CD4-positive, alpha-beta T cell (primary cell): ENCODE measurements at regions not wholly inside any gene's neighbourhood (a gene's known extent, or its start where the extent isn't known, plus 50 kb on each side); places are given as distances from the start of the nearest gene placed in this dataset.

Source experiments
- ATAC-seq: fragments of 200-7000 bp; cut with Tn5 transposase; one replicate; pipeline ENCODE4 v1.10.0; 2022; ENCODE audit warnings: mild to moderate bottlenecking; ENCODE audit not compliant: poor library complexity
- CTCF ChIA-PET: fragments of 350-600 bp; sonication (Branson Sonifier 250); formaldehyde crosslinking; loops from one replicate; lab custom pipeline; 2021; ENCODE audit warnings: antibody characterized with exemption, inconsistent platforms; lab: Charles Lee
- POLR2A ChIA-PET: fragments of 350-600 bp; sonication (Branson Sonifier 250); formaldehyde crosslinking; loops from one replicate; lab custom pipeline; 2021; ENCODE audit warnings: antibody characterized with exemption, inconsistent platforms; lab: Charles Lee
- DNase-seq, 14 experiments: peaks; one replicate each; pipeline ENCODE4 v3.0.0-alpha.2; 2013 to 2020; ENCODE audit warnings: mixed read lengths in 2 of 14
- H3K27ac ChIP-seq, 2 donors: one replicate each; pipeline versions ENCODE4 v1.5.1 to v1.7.0; 2013; ENCODE audit warnings: low read length in 2 of 2, low read depth in 1 of 2, mild to moderate bottlenecking in 1 of 2
- H3K27me3 ChIP-seq, 2 experiments: 1 replicate in 1 of 2; 2 replicates in 1 of 2; pipeline versions ENCODE4 v1.6.1 to v1.7.0; 2013; ENCODE audit warnings: low read length in 2 of 2, control low read depth in 1 of 2, mild to moderate bottlenecking in 1 of 2, moderate library complexity in 1 of 2; ENCODE audit not compliant: insufficient read depth in 2 of 2, control insufficient read depth in 1 of 2
- H3K36me3 ChIP-seq: one replicate; pipeline ENCODE4 v1.6.1; 2013; ENCODE audit warnings: low read length, control low read depth; ENCODE audit not compliant: insufficient read depth
- H3K4me1 ChIP-seq: one replicate; pipeline ENCODE4 v1.6.1; 2013; ENCODE audit warnings: low read length, control low read depth; ENCODE audit not compliant: insufficient read depth
- H3K4me3 ChIP-seq: one replicate; pipeline ENCODE4 v1.5.1; 2013; ENCODE audit warnings: mild to moderate bottlenecking, low read length, moderate library complexity
- H3K9me3 ChIP-seq, 2 experiments: 1 replicate in 1 of 2; 2 replicates in 1 of 2; pipeline versions ENCODE4 v1.6.1 to v1.7.0; 2013; ENCODE audit warnings: low read length in 2 of 2, mild to moderate bottlenecking in 2 of 2, control low read depth in 1 of 2, moderate library complexity in 1 of 2; ENCODE audit not compliant: control insufficient read depth in 1 of 2, insufficient read depth in 1 of 2
- H3K27ac Mint-ChIP-seq: one replicate; pipeline ENCODE4 v1.8.0; 2020; ENCODE audit warnings: mixed read lengths
- H3K27me3 Mint-ChIP-seq: one replicate; pipeline ENCODE4 v1.8.0; 2021; ENCODE audit warnings: mixed read lengths
- H3K36me3 Mint-ChIP-seq: one replicate; pipeline ENCODE4 v1.8.0; 2021; ENCODE audit warnings: low read depth, mixed read lengths
- H3K4me1 Mint-ChIP-seq: one replicate; pipeline ENCODE4 v1.8.0; 2021; ENCODE audit warnings: low read depth, mixed read lengths
- H3K4me3 Mint-ChIP-seq: one replicate; pipeline ENCODE4 v1.8.0; 2020; ENCODE audit warnings: mild to moderate bottlenecking, mixed read lengths
- H3K9me3 Mint-ChIP-seq: one replicate; pipeline ENCODE4 v1.8.0; 2020; ENCODE audit warnings: mixed read lengths
- CTCF ChIP-seq: fragments of 200-600 bp; IDR thresholded peaks from one replicate; pipeline ENCODE4 v1.8.0; 2022; ENCODE audit warnings: antibody characterized with exemption, mild to moderate bottlenecking
- intact Hi-C, 2 experiments: fragments of 100-400 bp; cut with DNase I in 1 of 2; cut with micrococcal nuclease in 1 of 2; formaldehyde crosslinking; loops; one replicate each; pipeline versions ENCODE4 v1.15.1 to v1.9.0; 2023 to 2025; cut with DNase I, micrococcal nuclease

GRCh38 chr1:5711956-5712645, 280.1 kb downstream of the NPHP4 start:
- Histone ChIP-seq H3K36me3 (no peaks in the 10 kb centered on the region), H3K4me3 (no peak overlapping the region), H3K9me3 (peaks cover 6 to 18% of the 10 kb centered on the region in 2 experiments), H3K27me3 (peaks cover 0 to under 1% of the 10 kb centered on the region in 2 experiments), H3K27ac (no peak overlapping the region), H3K4me1 (no peaks in the 10 kb centered on the region)
- POLR2A ChIA-PET, result no interaction called here
- Mint-ChIP-seq H3K36me3 (no peaks in the 10 kb centered on the region), H3K4me3 (no peak overlapping the region), H3K9me3 (peaks cover 2% of the 10 kb centered on the region), H3K27me3 (peaks cover 22% of the 10 kb centered on the region), H3K4me1 (no peaks in the 10 kb centered on the region), H3K27ac (no peak overlapping the region)
- ATAC-seq (no peak), DNase-seq (no peak)
- no peak for TF ChIP-seq CTCF
- intact Hi-C loops, result no loop called here
- CTCF ChIA-PET, result no interaction called here

- Mint-ChIP-seq H3K36me3 (no peaks in the 10 kb centered on the region), H3K27me3 (peaks cover 18% of the 10 kb centered on the region), H3K27ac (no peak overlapping the region), H3K4me3 (no peak overlapping the region), H3K9me3 (peaks cover 2% of the 10 kb centered on the region), H3K4me1 (no peaks in the 10 kb centered on the region)
- ChIA-PET POLR2A (no interaction called here), CTCF (no interaction called here)
- H3K36me3 ChIP-seq, result no peaks in the 10 kb centered on the region
- intact Hi-C loops, result no loop called here
- TF ChIP-seq CTCF, result no peak
- no peak overlapping the region for H3K4me3 ChIP-seq
- ATAC-seq, result no peak
- H3K4me1 ChIP-seq, result no peaks in the 10 kb centered on the region
- DNase-seq, result no peak
- H3K27ac ChIP-seq, result no peak overlapping the region
- peaks cover 6 to 13% of the 10 kb centered on the region in 2 experiments for H3K9me3 ChIP-seq
- H3K27me3 ChIP-seq, result no peaks in the 10 kb centered on the region
Observed at GRCh38 chr1:5711079-5711478, 281.1 kb downstream of the NPHP4 start.

GRCh38 chr1:5709976-5710375, 282.2 kb downstream of the NPHP4 start:
- Histone ChIP-seq H3K27me3 (no peaks in the 10 kb centered on the region), H3K36me3 (no peaks in the 10 kb centered on the region), H3K27ac (no peak overlapping the region), H3K9me3 (peaks cover 0 to 17% of the 10 kb centered on the region in 2 experiments), H3K4me3 (no peak overlapping the region), H3K4me1 (no peaks in the 10 kb centered on the region)
- no peak for ATAC-seq
- Mint-ChIP-seq H3K4me3 (no peak overlapping the region), H3K36me3 (no peaks in the 10 kb centered on the region), H3K4me1 (no peaks in the 10 kb centered on the region), H3K9me3 (no peaks in the 10 kb centered on the region), H3K27ac (no peak overlapping the region), H3K27me3 (peaks cover 7% of the 10 kb centered on the region)
- no peak for DNase-seq
- TF ChIP-seq CTCF, result no peak
- POLR2A ChIA-PET, result no interaction called here
- intact Hi-C loops, result no loop called here
- CTCF ChIA-PET, result no interaction called here
